CD4-positive, alpha-beta T cell treated with Interleukin-12 subunit alpha and Interleukin-12 subunit beta, for 1 hour (primary cell): ENCODE measurements at regions not wholly inside any gene's neighbourhood (a gene's known extent, or its start where the extent isn't known, plus 50 kb on each side); places are given as distances from the start of the nearest gene placed in this dataset.
A peak's percentile ranks its signal among the peaks of the same experiment; 100 is the strongest.

Source experiments
- DNase-seq: peaks from one replicate; pipeline ENCODE4 v3.0.0-alpha.2; 2020

- no peak for DNase-seq
These were observed 794.3 kb upstream of the ZEB2 start for GRCh38 chr2:145314119-145314633.

- no peak for DNase-seq
These were observed 786.0 kb upstream of the ZEB2 start for GRCh38 chr2:145305889-145306288.

GRCh38 chr2:145304501-145304900, 784.6 kb upstream of the ZEB2 start:
- DNase-seq: no peak

- DNase-seq: no peak
These were observed 783.6 kb upstream of the ZEB2 start for GRCh38 chr2:145303536-145303935.

GRCh38 chr2:145302886-145303285, 783.0 kb upstream of the ZEB2 start:
- no peak for DNase-seq

GRCh38 chr2:145302451-145302850, 782.5 kb upstream of the ZEB2 start:
- no peak for DNase-seq

- DNase-seq: no peak
These were observed 779.4 kb upstream of the ZEB2 start for GRCh38 chr2:145299368-145299767.

GRCh38 chr2:145292166-145292565, 772.2 kb upstream of the ZEB2 start:
- DNase-seq: no peak

GRCh38 chr2:145290986-145291385, 771.1 kb upstream of the ZEB2 start:
- no peak for DNase-seq

- DNase-seq: no peak
These were observed 770.0 kb upstream of the ZEB2 start for GRCh38 chr2:145289946-145290345.

GRCh38 chr2:145288650-145289496, 769.0 kb upstream of the ZEB2 start:
- no peak for DNase-seq

GRCh38 chr2:145287736-145288135, 767.8 kb upstream of the ZEB2 start:
- DNase-seq: no peak

GRCh38 chr2:145286716-145287275, 766.9 kb upstream of the ZEB2 start:
- no peak for DNase-seq

GRCh38 chr2:145284551-145284950, 764.6 kb upstream of the ZEB2 start:
- no peak for DNase-seq

GRCh38 chr2:145283131-145283530, 763.2 kb upstream of the ZEB2 start:
- no peak for DNase-seq

- DNase-seq: no peak
These were observed 758.0 kb upstream of the ZEB2 start for GRCh38 chr2:145277922-145278321.

- DNase-seq: no peak
These were observed 753.9 kb upstream of the ZEB2 start for GRCh38 chr2:145273840-145274239.

- no peak for DNase-seq
These were observed 749.0 kb upstream of the ZEB2 start for GRCh38 chr2:145268931-145269330.

- no peak for DNase-seq
These were observed 747.5 kb upstream of the ZEB2 start for GRCh38 chr2:145267451-145267850.

GRCh38 chr2:145265244-145265643, 745.3 kb upstream of the ZEB2 start:
- DNase-seq: no peak

- DNase-seq: no peak
These were observed 740.8 kb upstream of the ZEB2 start for GRCh38 chr2:145260674-145261073.

GRCh38 chr2:145260081-145260480, 740.2 kb upstream of the ZEB2 start:
- DNase-seq: no peak

GRCh38 chr2:145258903-145259579, 739.1 kb upstream of the ZEB2 start:
- peak; percentile 24 for DNase-seq

- no peak for DNase-seq
These were observed 738.0 kb upstream of the ZEB2 start for GRCh38 chr2:145257931-145258330.
